ENCODE measurements at regions not wholly inside any gene's neighbourhood (a gene's known extent, or its start where the extent isn't known, plus 50 kb on each side); places are given as distances from the start of the nearest gene placed in this dataset.

DNA sequence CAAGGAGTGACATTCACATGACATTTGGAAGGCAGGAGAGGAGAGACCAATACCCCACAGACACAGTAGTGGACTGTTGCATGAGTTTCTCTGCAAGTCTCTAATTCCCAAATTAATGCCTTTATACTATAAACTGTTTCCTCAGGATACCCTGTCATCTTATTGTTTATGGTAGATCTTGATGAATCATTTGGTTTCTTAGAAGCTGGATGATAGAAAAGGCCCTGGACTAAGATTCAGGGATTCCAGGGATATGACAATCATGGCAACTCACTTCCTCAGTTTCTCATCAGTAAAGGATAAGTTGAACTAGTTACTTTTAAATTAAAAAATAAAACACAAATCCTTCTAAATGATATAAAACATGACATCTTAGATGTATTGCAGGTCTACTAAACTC lies 292.5 kb downstream of the TDRD15 start:
- H3K4me1 Mint-ChIP-seq, result peaks cover 18% of the 10 kb centered on the region
- ATAC-seq, result no peak
- ChIA-PET POLR2A (no interaction called here), CTCF (no interaction called here)
- no peak overlapping the region for H3K27ac Mint-ChIP-seq
- H3K4me3 Mint-ChIP-seq, result no peak overlapping the region
- H3K9me3 Mint-ChIP-seq, result peaks cover 24% of the 10 kb centered on the region
- H3K36me3 Mint-ChIP-seq, result no peaks in the 10 kb centered on the region
- H3K27me3 Mint-ChIP-seq (ENCODE audit: low read depth), result no peaks in the 10 kb centered on the region
- no peak for DNase-seq (ENCODE audit: low spot score)
- TF ChIP-seq FOXP1 (CRISPR knock-in tag; IDR thresholded peaks at IDR 0.05; ENCODE audit: borderline replicate concordance), result no peak
- TF ChIP-seq CBFB (CRISPR knock-in tag; IDR thresholded peaks at IDR 0.05; ENCODE audit: low read depth), result no peak
- no peak for TF ChIP-seq ZNF396 (CRISPR knock-in tag; IDR thresholded peaks at IDR 0.05; ENCODE audit: borderline replicate concordance)
- no peak for TF ChIP-seq GTF2I (CRISPR knock-in tag; conservative IDR thresholded peaks at IDR 0.05)
- no peak for TF ChIP-seq ATF1 (CRISPR knock-in tag; IDR thresholded peaks at IDR 0.05)
- TF ChIP-seq RELA (CRISPR knock-in tag; IDR thresholded peaks at IDR 0.05; ENCODE audit: borderline replicate concordance), result no peak
- no peak for TF ChIP-seq KAT7 (CRISPR knock-in tag; IDR thresholded peaks at IDR 0.05; ENCODE audit: borderline replicate concordance)
- no peak for TF ChIP-seq NR1H2 (CRISPR knock-in tag; IDR thresholded peaks at IDR 0.05)
- TF ChIP-seq, protein P1, sequence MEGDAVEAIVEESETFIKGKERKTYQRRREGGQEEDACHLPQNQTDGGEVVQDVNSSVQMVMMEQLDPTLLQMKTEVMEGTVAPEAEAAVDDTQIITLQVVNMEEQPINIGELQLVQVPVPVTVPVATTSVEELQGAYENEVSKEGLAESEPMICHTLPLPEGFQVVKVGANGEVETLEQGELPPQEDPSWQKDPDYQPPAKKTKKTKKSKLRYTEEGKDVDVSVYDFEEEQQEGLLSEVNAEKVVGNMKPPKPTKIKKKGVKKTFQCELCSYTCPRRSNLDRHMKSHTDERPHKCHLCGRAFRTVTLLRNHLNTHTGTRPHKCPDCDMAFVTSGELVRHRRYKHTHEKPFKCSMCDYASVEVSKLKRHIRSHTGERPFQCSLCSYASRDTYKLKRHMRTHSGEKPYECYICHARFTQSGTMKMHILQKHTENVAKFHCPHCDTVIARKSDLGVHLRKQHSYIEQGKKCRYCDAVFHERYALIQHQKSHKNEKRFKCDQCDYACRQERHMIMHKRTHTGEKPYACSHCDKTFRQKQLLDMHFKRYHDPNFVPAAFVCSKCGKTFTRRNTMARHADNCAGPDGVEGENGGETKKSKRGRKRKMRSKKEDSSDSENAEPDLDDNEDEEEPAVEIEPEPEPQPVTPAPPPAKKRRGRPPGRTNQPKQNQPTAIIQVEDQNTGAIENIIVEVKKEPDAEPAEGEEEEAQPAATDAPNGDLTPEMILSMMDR (IDR thresholded peaks at IDR 0.05), result no peak
- TF ChIP-seq, protein P2, sequence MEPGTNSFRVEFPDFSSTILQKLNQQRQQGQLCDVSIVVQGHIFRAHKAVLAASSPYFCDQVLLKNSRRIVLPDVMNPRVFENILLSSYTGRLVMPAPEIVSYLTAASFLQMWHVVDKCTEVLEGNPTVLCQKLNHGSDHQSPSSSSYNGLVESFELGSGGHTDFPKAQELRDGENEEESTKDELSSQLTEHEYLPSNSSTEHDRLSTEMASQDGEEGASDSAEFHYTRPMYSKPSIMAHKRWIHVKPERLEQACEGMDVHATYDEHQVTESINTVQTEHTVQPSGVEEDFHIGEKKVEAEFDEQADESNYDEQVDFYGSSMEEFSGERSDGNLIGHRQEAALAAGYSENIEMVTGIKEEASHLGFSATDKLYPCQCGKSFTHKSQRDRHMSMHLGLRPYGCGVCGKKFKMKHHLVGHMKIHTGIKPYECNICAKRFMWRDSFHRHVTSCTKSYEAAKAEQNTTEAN (CRISPR knock-in tag; IDR thresholded peaks at IDR 0.05), result no peak
- TF ChIP-seq SMAD3 (CRISPR knock-in tag; IDR thresholded peaks at IDR 0.05; ENCODE audit: borderline replicate concordance), result no peak
- TF ChIP-seq ZNF138 (CRISPR knock-in tag; conservative IDR thresholded peaks at IDR 0.05), result no peak
- TF ChIP-seq HMGA2 (CRISPR knock-in tag; IDR thresholded peaks at IDR 0.05), result no peak
- no peak for TF ChIP-seq SMAD4 (CRISPR knock-in tag; IDR thresholded peaks at IDR 0.05)
- TF ChIP-seq MYBL2 (CRISPR knock-in tag; IDR thresholded peaks at IDR 0.05), result no peak
- TF ChIP-seq, protein P3, sequence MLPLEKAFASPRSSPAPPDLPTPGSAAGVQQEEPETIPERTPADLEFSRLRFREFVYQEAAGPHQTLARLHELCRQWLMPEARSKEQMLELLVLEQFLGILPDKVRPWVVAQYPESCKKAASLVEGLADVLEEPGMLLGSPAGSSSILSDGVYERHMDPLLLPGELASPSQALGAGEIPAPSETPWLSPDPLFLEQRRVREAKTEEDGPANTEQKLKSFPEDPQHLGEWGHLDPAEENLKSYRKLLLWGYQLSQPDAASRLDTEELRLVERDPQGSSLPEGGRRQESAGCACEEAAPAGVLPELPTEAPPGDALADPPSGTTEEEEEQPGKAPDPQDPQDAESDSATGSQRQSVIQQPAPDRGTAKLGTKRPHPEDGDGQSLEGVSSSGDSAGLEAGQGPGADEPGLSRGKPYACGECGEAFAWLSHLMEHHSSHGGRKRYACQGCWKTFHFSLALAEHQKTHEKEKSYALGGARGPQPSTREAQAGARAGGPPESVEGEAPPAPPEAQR (CRISPR knock-in tag; IDR thresholded peaks at IDR 0.05), result no peak
- TF ChIP-seq, protein P4, sequence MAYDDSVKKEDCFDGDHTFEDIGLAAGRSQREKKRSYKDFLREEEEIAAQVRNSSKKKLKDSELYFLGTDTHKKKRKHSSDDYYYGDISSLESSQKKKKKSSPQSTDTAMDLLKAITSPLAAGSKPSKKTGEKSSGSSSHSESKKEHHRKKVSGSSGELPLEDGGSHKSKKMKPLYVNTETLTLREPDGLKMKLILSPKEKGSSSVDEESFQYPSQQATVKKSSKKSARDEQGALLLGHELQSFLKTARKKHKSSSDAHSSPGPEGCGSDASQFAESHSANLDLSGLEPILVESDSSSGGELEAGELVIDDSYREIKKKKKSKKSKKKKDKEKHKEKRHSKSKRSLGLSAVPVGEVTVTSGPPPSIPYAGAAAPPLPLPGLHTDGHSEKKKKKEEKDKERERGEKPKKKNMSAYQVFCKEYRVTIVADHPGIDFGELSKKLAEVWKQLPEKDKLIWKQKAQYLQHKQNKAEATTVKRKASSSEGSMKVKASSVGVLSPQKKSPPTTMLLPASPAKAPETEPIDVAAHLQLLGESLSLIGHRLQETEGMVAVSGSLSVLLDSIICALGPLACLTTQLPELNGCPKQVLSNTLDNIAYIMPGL (CRISPR knock-in tag; IDR thresholded peaks at IDR 0.05), result no peak
- no peak for TF ChIP-seq ZNF263 (CRISPR knock-in tag; IDR thresholded peaks at IDR 0.05; ENCODE audit: low read depth)

DNA sequence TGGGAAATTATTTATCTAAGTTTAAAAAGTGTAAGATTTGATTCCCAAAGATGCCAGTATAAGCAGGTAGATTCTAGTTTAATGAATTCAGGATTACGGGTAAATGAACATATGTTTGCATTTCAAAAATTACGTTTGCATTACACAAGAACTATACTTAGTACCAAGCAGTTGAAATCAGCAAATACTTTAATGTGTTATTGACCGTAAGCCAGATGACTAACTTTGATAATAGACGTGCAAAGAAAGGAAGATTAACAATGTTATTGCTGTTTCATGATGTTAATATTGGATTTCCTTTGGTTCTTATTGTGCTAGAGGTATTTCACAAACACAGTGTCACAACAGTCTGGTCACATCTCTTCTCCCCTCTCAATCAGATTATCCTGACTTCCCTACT lies 294.7 kb downstream of the TDRD15 start:
- no peaks in the 10 kb centered on the region for H3K36me3 Mint-ChIP-seq
- no peak overlapping the region for H3K4me3 Mint-ChIP-seq
- peaks cover 17% of the 10 kb centered on the region for H3K9me3 Mint-ChIP-seq
- ChIA-PET POLR2A (no interaction called here), CTCF (no interaction called here)
- TF ChIP-seq MXD4 (CRISPR knock-in tag; IDR thresholded peaks at IDR 0.05; ENCODE audit: borderline replicate concordance) (no peak), TCF7 (CRISPR knock-in tag; IDR thresholded peaks at IDR 0.05; ENCODE audit: low read depth) (no peak)
- no peaks in the 10 kb centered on the region for H3K27me3 Mint-ChIP-seq (ENCODE audit: low read depth)
- ATAC-seq (no peak), DNase-seq (ENCODE audit: low spot score) (no peak)
- no peak overlapping the region for H3K27ac Mint-ChIP-seq
- peaks cover 11% of the 10 kb centered on the region for H3K4me1 Mint-ChIP-seq

Measured in WTC11 (cell line).